Mesenchymal stem cell (in vitro differentiated cells and primary cell): ENCODE measurements at regions not wholly inside any gene's neighbourhood (a gene's known extent, or its start where the extent isn't known, plus 50 kb on each side); places are given as distances from the start of the nearest gene placed in this dataset.

Experiments
- DNase-seq: peaks from one replicate; pipeline ENCODE4 v3.0.0-alpha.2; 2013
- H2AFZ ChIP-seq: one replicate; pipeline ENCODE4 v1.6.1; 2013; ENCODE audit warnings: low read depth, mild to moderate bottlenecking, control low read depth, inconsistent platforms, low read length, moderate library complexity
- H2AK5ac ChIP-seq: 2 replicates; pipeline ENCODE4 v1.6.1; 2013; ENCODE audit warnings: low read length, moderate library complexity, mild to moderate bottlenecking, inconsistent platforms; ENCODE audit not compliant: severe bottlenecking
- H2BK120ac ChIP-seq: one replicate; pipeline ENCODE4 v1.6.1; 2013; ENCODE audit warnings: low read depth, mild to moderate bottlenecking, inconsistent platforms, low read length, moderate library complexity
- H2BK12ac ChIP-seq, 2 experiments: one replicate each; pipeline ENCODE4 v1.6.1; 2013; ENCODE audit warnings: inconsistent platforms in 2 of 2, low read length in 2 of 2, mild to moderate bottlenecking in 2 of 2, moderate library complexity in 2 of 2, control low read depth in 1 of 2
- H2BK15ac ChIP-seq: one replicate; pipeline ENCODE4 v1.6.1; 2013; ENCODE audit warnings: mild to moderate bottlenecking, low read depth, inconsistent platforms; ENCODE audit not compliant: poor library complexity, severe bottlenecking
- H2BK5ac ChIP-seq: 2 replicates; pipeline ENCODE4 v1.6.1; 2013; ENCODE audit warnings: low read depth, mild to moderate bottlenecking, low read length, control low read depth, inconsistent platforms; ENCODE audit not compliant: poor library complexity, severe bottlenecking
- H3K14ac ChIP-seq, 2 experiments: one replicate each; pipeline ENCODE4 v1.6.1; 2013; ENCODE audit warnings: inconsistent platforms in 2 of 2, low read length in 2 of 2, control low read depth in 1 of 2, mild to moderate bottlenecking in 1 of 2, moderate library complexity in 1 of 2
- H3K18ac ChIP-seq, 2 experiments: one replicate each; pipeline ENCODE4 v1.6.1; 2013; ENCODE audit warnings: inconsistent platforms in 2 of 2, low read length in 2 of 2, control low read depth in 1 of 2, low read depth in 1 of 2, mild to moderate bottlenecking in 1 of 2
- H3K23ac ChIP-seq, 2 experiments: one replicate each; pipeline ENCODE4 v1.6.1; 2013; ENCODE audit warnings: inconsistent platforms in 2 of 2, low read length in 2 of 2, mild to moderate bottlenecking in 2 of 2, moderate library complexity in 2 of 2, control low read depth in 1 of 2
- H3K27ac ChIP-seq: 2 replicates; pipeline ENCODE4 v1.5.1; 2013; ENCODE audit warnings: mild to moderate bottlenecking, moderate library complexity, low read length, control low read depth, inconsistent platforms; ENCODE audit not compliant: poor library complexity, severe bottlenecking
- H3K27me3 ChIP-seq, 2 experiments: 2 replicates each; pipeline versions ENCODE4 v1.6.1 to v1.7.0; 2013; ENCODE audit warnings: low read length in 2 of 2, mild to moderate bottlenecking in 2 of 2, moderate library complexity in 2 of 2, control low read depth in 1 of 2, inconsistent platforms in 1 of 2; ENCODE audit not compliant: control insufficient read depth in 1 of 2, insufficient read depth in 1 of 2
- H3K36me3 ChIP-seq, 2 experiments: 2 replicates each; pipeline versions ENCODE4 v1.6.1 to v1.7.0; 2013; ENCODE audit warnings: low read length in 2 of 2, control low read depth in 1 of 2, inconsistent platforms in 1 of 2, low read depth in 1 of 2, mild to moderate bottlenecking in 1 of 2; ENCODE audit not compliant: insufficient read depth in 2 of 2, control insufficient read depth in 1 of 2
- H3K4ac ChIP-seq, 2 experiments: one replicate each; pipeline ENCODE4 v1.6.1; 2013; ENCODE audit warnings: inconsistent platforms in 2 of 2, low read length in 2 of 2, mild to moderate bottlenecking in 2 of 2, moderate library complexity in 2 of 2, control low read depth in 1 of 2, low read depth in 1 of 2
- H3K4me1 ChIP-seq: 2 replicates; pipeline ENCODE4 v1.6.1; 2013; ENCODE audit warnings: low read depth, low read length, control low read depth; ENCODE audit not compliant: control insufficient read depth, insufficient read depth
- H3K4me2 ChIP-seq: 2 replicates; pipeline ENCODE4 v1.6.1; 2013; ENCODE audit warnings: low read length, mild to moderate bottlenecking, inconsistent platforms; ENCODE audit not compliant: poor library complexity, severe bottlenecking
- H3K4me3 ChIP-seq, 2 experiments: 2 replicates each; pipeline versions ENCODE4 v1.5.1 to v1.7.0; 2013; ENCODE audit warnings: low read length in 2 of 2, mild to moderate bottlenecking in 2 of 2, control low read depth in 1 of 2, low read depth in 1 of 2; ENCODE audit not compliant: insufficient read depth in 1 of 2
- H3K79me1 ChIP-seq: replicated peaks from 2 replicates; pipeline ENCODE4 v1.6.1; 2013; ENCODE audit warnings: mild to moderate bottlenecking, control low read depth, low read length, inconsistent platforms; ENCODE audit not compliant: poor library complexity, severe bottlenecking
- H3K9ac ChIP-seq: 2 replicates; pipeline ENCODE4 v1.7.0; 2013; ENCODE audit warnings: mild to moderate bottlenecking, low read length, moderate library complexity
- H3K9me3 ChIP-seq: 2 replicates; pipeline ENCODE4 v1.7.0; 2013; ENCODE audit warnings: mild to moderate bottlenecking, low read length; ENCODE audit not compliant: control insufficient read depth
- H4K8ac ChIP-seq: one replicate; pipeline ENCODE4 v1.6.1; 2013; ENCODE audit warnings: inconsistent platforms, mild to moderate bottlenecking, low read length, moderate library complexity
- H4K91ac ChIP-seq: one replicate; pipeline ENCODE4 v1.6.1; 2013; ENCODE audit warnings: mild to moderate bottlenecking, low read length, inconsistent platforms
- WGBS: methylation state at CpG from one replicate; pipeline ENCODE4 v1.1.7; 2013; ENCODE audit warnings: mixed read lengths; 5-methylcytosine and 5-hydroxymethylcytosine counted together

DNA sequence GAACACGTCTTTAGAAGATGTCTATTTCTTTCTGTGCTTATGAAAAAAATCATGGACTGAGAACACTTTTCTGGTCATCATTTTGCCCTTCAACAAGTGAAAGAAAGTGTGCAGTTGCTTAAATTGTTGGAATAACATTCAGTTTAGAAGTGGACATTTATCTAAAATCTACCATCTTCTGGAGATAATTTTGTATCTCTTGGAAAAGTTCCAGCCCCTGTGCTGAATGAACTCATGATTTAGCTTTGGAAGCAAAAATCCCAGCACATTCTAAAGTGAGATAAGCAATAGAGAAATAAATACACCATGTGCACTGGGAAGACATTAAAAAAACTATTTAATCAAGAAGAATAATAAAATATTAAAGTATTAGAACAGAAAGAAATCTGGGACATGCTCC lies 1420.8 kb upstream of the SLC10A2 start:
- Histone ChIP-seq H3K4me3 (no peak overlapping the region), H2BK5ac (no peak overlapping the region), H3K4me2 (no peak overlapping the region), H3K27me3 (no peaks in the 10 kb centered on the region), H2BK120ac (no peak overlapping the region), H2BK12ac (no peak overlapping the region), H3K79me1 (no peaks in the 10 kb centered on the region), H3K4ac (no peak overlapping the region), H3K27ac (no peak overlapping the region), H3K18ac (no peak overlapping the region), H2BK15ac (no peak overlapping the region), H3K9ac (no peak overlapping the region), H3K4me1 (no peaks in the 10 kb centered on the region), H4K91ac (no peak overlapping the region), H3K9me3 (no peaks in the 10 kb centered on the region), H3K36me3 (no peaks in the 10 kb centered on the region), H3K14ac (no peak overlapping the region), H2AK5ac (no peak overlapping the region), H2AFZ (no peak overlapping the region), H3K23ac (no peak overlapping the region), H4K8ac (no peak overlapping the region)
- WGBS: 100% methylated on average over 1 of the region's 1 CpG
- DNase-seq: no peak

DNA sequence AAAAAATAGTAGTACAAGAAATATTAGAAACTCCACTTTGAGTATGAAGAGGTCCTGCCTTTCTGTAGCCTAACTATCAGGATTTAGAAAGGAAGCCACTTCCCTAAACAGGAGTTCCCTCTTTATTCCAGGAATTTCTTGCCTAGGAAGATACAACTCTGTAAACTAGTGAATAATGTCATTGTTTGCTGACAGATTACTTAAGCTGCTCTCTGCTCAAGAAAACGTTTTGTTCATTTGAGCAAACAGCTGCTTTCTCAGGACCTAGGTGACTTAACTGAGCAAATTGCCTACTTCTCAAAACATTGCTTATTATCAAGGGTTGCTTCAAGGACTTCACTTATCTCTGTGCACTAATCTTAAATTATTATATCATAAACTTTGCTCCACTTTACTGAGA lies 1419.4 kb upstream of the SLC10A2 start:
- Histone ChIP-seq H3K4ac (no peak overlapping the region), H3K27me3 (no peaks in the 10 kb centered on the region), H2BK12ac (no peak overlapping the region), H3K4me3 (no peak overlapping the region), H3K4me2 (no peak overlapping the region), H4K91ac (no peak overlapping the region), H3K18ac (no peak overlapping the region), H3K9me3 (no peaks in the 10 kb centered on the region), H3K9ac (no peak overlapping the region), H3K23ac (no peak overlapping the region), H3K4me1 (no peaks in the 10 kb centered on the region), H2BK5ac (no peak overlapping the region), H3K79me1 (no peaks in the 10 kb centered on the region), H4K8ac (no peak overlapping the region), H3K27ac (no peak overlapping the region), H2AK5ac (no peak overlapping the region), H3K14ac (no peak overlapping the region), H2BK120ac (no peak overlapping the region), H2BK15ac (no peak overlapping the region), H3K36me3 (no peaks in the 10 kb centered on the region), H2AFZ (no peak overlapping the region)
- DNase-seq: peak; percentile 11
- WGBS: 0% methylated on average over 1 of the region's 1 CpG

DNA sequence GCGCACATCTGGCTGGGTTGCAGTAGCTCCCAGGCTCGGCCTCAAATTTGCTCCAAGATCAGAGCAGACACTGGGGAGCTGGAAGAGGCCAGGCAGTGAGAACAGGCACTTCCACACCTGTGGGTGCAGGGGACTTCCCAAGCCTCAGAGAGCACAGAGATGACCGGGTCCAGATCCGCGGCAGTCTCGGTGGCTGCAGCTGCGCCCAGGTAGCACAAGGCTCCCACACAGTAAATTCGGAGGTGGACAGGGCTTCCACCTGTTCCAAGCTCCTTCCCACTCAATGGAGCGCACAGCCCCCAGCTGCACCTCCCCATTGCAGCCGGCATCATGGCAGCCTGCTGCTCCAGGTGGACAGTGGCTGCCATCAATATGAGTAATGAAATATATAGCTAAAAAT lies 1417.4 kb upstream of the SLC10A2 start:
- Histone ChIP-seq H3K9me3 (peaks cover 11% of the 10 kb centered on the region), H2AFZ (no peak overlapping the region), H3K14ac (no peak overlapping the region), H2BK15ac (no peak overlapping the region), H2BK5ac (no peak overlapping the region), H2AK5ac (no peak overlapping the region), H4K8ac (no peak overlapping the region), H3K79me1 (no peaks in the 10 kb centered on the region), H3K36me3 (no peaks in the 10 kb centered on the region), H3K4me1 (no peaks in the 10 kb centered on the region), H3K18ac (no peak overlapping the region), H3K9ac (no peak overlapping the region), H3K4me3 (no peak overlapping the region), H3K4ac (no peak overlapping the region), H3K27ac (no peak overlapping the region), H3K23ac (no peak overlapping the region), H3K4me2 (no peak overlapping the region), H3K27me3 (no peaks in the 10 kb centered on the region), H2BK12ac (no peak overlapping the region), H2BK120ac (no peak overlapping the region), H4K91ac (peak overlapping the region; percentile 11)
- no peak for DNase-seq
- WGBS: 97% methylated on average over 8 of the region's 10 CpGs

DNA sequence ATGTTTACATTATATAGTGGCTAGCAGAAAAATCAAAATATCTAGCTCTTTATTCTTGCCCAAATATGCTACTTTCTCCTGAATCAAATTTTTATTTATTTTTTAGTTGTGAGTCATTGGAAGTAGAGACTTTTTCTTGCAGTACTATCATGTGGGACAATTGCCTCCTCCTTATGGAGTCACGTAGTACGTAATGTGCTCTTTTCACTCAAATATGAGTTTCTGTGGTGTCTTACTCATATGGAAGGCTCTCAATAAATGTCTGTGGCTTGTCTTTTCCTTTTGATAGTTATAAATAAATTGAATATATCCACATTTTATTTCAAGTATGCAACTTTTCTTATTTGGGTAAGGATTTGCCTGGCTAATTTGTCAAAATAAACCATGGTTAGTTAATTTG lies 1411.0 kb upstream of the SLC10A2 start:
- Histone ChIP-seq H4K91ac (no peak overlapping the region), H2AFZ (no peak overlapping the region), H3K27me3 (no peaks in the 10 kb centered on the region), H2BK12ac (no peak overlapping the region), H3K9ac (no peak overlapping the region), H2BK15ac (no peak overlapping the region), H3K36me3 (no peaks in the 10 kb centered on the region), H3K14ac (no peak overlapping the region), H3K4me1 (no peaks in the 10 kb centered on the region), H2AK5ac (no peak overlapping the region), H3K79me1 (no peaks in the 10 kb centered on the region), H3K4ac (no peak overlapping the region), H3K23ac (no peak overlapping the region), H2BK5ac (no peak overlapping the region), H3K4me3 (no peak overlapping the region), H4K8ac (no peak overlapping the region), H3K4me2 (no peak overlapping the region), H3K18ac (no peak overlapping the region), H3K27ac (no peak overlapping the region), H3K9me3 (peaks cover 15% of the 10 kb centered on the region), H2BK120ac (no peak overlapping the region)
- no CpG with 5 or more reads among the region's 2 CpGs for WGBS
- DNase-seq: no peak
